HG02981 (cell line): ENCODE measurements at regions not wholly inside any gene's neighbourhood (a gene's known extent, or its start where the extent isn't known, plus 50 kb on each side); places are given as distances from the start of the nearest gene placed in this dataset.

Source experiments
- ATAC-seq: cut with Tn5 transposase; IDR thresholded peaks from one replicate; pipeline ENCODE4 v1.9.1; 2021; ENCODE audit warnings: mild to moderate bottlenecking, moderate library complexity; ENCODE audit not compliant: unreplicated experiment

DNA sequence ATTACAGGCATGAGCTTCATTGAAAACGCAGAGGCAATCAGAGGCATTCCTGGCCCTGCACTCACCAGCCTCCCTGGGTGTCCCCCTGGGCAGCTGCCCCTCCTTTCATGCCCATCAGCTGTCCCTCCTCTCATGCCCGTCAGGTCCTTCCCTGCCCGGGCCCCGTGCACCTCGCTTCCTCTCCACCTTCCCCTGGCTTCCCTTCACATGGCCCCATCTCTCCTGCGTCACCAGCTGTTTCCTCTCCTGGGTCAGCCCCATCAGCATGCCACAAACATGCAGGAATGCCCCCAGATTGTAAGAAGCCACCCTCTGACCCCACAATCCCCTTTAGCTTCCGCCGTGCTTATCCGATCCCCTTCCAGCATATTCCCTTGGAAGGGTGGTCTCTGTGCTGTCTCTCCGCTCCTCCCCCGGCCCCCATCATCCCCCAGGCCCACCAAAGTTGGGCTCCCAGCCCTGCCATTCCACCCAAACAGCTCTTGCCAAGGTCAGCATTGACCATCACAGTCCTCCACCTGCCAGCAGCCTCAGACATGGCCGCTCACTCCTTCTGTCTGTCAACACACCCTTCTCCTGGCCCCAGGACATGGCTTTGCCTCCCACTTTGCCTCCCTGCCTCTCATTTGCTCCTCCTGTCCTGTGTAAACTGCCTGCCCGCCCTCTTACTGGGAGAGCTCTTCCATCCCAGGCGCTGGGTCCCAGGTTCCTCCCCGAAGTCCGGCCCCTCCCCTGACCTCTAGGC lies 98.6 kb upstream of the IER5L start:
- no peak for ATAC-seq

GRCh38 chr9:129275626-129276247 lies 97.7 kb upstream of the IER5L start:
- no peak for ATAC-seq

GRCh38 chr9:129273941-129274684 lies 96.1 kb upstream of the IER5L start:
- ATAC-seq, result no peak

DNA sequence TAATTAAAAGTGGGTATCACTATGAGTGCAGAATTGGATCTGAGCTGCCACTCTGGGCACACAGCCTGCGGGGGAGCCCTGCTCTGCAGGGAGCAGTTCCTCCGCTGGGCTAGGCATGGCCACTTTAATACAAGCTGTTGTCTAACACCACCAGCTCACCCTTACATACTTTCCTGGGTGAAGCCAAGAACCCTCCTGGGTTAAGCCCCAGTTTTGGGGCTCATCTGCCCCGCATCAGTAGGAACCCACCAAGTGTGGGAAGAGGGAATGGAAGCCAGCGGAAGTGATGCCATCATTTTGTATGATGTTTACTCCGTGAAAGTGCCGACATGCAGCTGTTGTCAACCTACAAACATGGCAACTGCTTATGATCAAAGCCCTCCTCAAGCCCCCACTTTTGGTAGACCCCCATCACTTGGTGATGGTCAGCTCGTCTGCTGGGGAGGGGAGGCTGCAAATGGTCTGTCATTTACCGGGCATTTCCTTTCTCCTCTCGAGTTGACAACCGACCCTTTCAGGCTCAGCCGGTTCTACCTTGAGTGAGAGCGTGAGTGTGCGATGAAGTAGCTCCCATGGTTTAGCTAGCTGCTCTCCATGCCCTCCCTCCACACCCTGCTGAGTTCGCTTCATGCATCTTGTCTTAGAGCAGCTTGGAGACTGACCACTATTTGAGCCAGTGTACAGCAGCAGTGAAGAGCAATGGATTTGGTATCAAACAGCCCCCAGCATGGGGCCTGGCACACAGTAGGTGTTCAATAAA lies 95.3 kb upstream of the IER5L start:
- ATAC-seq, result no peak

GRCh38 chr9:129272348-129273025 lies 94.4 kb upstream of the IER5L start:
- ATAC-seq, result no peak

DNA sequence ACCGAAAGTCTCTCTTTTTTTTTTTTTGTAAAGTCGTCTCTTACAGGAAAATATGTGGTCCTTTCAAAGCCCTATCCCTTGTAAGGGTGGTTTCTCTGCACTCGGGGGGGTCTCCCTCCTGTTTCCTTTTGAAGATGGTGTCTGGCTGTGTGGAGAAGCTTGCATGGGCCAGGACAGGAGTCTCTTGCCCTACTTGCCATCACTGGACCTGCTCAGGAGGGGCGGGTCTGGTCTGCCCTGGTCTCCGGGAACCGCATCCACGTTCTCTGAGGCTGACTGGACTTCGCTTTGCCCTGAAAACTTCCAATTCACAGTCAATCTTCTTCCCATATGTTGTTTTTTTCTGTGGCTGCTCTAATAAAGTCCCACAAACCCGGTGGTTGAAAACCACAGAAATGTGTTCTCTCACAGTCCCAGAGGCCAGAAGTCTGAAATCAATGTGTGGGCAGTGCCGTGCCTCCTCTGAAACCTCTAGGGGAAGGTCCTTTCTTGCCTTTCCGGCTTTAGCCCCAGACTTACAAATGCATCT lies 92.9 kb upstream of the IER5L start:
- peak; percentile 47 for ATAC-seq

- ATAC-seq, result peak; percentile 75
Measured at GRCh38 chr9:129270205-129270604, 92.1 kb upstream of the IER5L start.

DNA sequence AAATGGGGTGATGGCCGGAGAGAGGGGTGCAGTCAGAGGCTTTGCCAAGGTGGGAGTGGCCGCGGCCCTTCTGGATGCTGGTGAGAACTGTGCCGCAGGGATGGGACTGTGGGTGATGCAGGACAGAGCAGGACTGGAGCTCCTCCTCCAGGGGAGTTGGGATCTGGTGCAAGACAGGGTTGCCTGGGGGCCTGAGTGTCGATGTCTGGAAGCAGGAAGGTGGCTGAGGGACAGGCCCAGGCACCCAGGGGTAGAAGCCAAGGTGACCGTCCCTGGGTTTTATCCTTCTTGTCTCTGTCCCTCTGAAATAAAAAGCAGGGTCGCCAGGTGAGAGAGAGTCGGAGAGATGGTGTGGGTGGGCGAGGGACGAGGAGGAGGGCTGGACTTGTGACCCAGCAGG lies 89.1 kb upstream of the IER5L start:
- no peak for ATAC-seq

- ATAC-seq, result no peak
Measured at GRCh38 chr9:129266536-129266935, 88.5 kb upstream of the IER5L start.

- no peak for ATAC-seq
Measured at GRCh38 chr9:129264388-129264787, 86.3 kb upstream of the IER5L start.

DNA sequence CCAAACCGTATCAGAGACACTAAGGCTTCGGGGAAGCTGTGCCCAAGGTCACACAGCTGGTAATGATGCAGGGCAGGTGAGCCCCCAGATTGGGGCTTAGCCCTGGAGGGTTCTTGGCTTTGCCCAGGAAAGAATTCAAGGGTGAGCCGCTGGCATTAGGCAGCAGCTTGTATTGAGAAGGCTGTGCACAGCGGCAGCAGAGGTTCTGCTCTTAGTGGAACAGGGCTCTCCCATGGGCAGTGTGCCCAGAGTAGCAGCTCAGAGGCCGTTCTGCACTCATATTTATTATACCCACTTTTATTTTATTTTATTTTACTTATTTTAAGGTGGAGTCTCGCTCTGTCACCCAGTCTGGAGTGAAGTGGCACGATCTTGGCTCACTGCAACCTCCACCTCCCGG lies 85.8 kb upstream of the IER5L start:
- ATAC-seq, result no peak

GRCh38 chr9:129262261-129262660 lies 84.2 kb upstream of the IER5L start:
- ATAC-seq, result no peak

GRCh38 chr9:129259375-129259774 lies 81.3 kb upstream of the IER5L start:
- no peak for ATAC-seq

- no peak for ATAC-seq
Measured at GRCh38 chr9:129258823-129259301, 80.8 kb upstream of the IER5L start.

GRCh38 chr9:129258124-129258822 lies 80.2 kb upstream of the IER5L start:
- ATAC-seq, result peak; percentile 63

GRCh38 chr9:129256959-129257713 lies 79.1 kb upstream of the IER5L start:
- no peak for ATAC-seq

DNA sequence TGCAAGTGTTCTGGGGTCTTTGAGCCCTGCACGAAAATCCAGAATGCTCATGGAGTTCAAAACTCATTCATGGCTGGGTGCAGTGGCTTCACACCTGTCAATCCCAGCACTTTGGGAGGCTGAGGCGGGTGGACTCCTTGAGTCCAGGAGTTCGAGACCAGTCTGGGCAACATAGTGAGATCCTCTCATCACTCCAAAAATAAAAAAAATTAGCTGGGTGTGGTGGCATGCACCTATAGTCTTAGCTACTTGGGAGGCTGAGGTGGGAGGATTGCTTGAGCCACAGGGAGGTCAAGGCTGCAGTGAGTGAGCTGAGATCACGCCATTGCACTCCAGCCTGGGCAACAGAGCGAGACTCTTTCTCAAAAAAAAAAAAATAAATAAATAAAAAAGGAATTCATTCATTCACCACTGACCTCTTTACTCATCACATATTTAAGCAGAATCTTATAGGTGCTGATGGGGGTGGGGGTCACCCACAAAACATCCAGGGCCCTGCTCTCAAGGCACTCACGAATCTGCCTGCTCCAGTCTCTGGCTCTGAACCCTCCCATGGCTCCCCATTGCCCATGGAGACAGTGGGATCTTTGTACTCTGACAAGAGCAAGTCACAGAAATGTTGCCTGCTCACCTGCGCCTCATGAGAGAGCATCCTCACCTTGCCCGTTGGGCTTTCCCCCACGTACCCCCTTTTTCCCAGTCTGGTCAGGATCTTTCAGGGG lies 76.7 kb upstream of the IER5L start:
- ATAC-seq, result no peak

DNA sequence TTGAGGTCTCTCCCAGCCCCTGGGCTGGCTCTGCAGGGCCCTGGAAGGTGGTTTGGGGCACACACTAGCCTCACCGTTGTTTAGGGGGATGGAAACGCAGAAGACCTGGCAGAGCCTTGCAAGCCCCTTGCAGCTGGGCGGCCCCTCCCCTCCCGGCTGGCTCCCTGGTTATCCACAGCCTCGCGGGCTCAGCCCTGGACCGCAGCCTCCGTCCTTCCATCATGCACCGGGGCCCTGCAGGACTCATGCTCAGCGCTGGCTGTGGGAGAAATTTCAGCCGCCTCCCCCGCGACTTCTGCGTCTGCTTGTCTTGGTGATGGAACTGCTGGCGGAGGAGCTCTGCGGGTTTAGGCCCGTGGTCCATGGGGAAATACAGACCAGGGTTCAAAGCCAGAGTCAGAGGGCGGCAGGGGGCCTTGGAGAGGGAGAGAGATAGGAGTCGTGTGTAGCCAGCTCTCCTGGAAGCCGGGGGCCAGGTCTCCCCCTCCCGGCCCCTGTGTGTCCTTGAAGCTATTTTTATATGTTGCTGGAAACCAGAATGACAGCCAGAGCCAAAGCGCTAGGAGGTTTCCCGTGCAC lies 75.8 kb upstream of the IER5L start:
- ATAC-seq, result no peak
